NCI-H2171 treated with DMSO at 0.1 percent for 48 hours (cell line): ENCODE measurements at regions not wholly inside any gene's neighbourhood (a gene's known extent, or its start where the extent isn't known, plus 50 kb on each side); places are given as distances from the start of the nearest gene placed in this dataset.

Experiments
- DNase-seq: peaks from one replicate; lab custom pipeline; 2025; lab: John Stamatoyannopoulos, UW

DNA sequence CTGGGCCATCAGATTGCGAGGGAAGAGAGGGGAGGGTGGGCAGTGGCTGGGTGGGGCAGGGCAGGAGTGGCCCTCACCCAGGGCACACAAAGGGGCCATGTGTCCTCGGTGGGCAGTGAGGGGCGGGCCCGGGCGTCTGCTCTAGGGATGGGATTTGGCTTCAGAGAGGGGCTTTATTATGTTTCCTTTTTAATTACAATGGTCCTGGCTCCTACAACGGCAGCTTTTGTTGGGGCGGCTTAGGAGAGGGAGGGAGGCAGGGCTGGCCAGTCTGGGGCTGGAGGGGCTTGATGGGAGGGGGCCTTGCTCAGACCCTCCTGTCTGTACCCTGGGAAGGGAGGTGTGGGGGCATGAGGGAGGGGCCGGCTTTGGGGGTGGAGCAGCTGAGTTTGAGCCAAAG is 102.8 kb upstream of the WNT4 start:
- DNase-seq: no peak

DNA sequence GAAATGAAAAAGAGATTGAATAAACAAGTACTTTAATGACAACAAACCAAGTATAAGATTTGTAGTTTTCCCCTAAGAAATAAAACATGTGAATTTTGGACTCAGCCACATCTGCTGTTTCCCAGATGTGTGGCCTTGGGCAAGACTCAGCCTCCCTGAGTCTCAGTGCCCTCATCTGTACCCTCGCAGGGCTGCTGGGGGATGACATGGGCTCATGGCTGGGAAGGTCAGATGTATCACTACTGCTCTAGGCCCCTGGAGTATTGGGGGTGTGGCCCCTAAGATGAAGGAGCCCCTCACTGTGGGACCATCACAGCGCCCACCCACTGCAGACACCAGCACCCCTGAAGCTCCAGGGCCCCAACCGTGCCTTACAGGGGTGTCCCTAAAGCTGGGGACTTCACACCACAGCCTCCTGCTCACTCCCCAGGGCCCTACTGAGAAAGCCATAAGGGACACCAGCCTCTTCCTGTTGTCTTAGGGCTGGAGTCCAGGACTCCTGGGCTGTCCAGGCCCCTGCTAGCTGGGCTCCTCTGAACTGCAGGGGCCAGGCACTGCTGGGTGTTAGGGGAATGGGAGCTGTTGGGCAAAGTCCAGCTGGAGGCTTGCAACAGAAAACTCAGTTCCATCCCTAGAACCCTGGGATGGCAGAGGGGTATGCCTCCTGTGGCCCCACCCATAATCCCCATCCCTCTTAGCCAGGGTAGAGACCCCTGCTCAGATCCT is 104.0 kb upstream of the WNT4 start:
- no peak for DNase-seq

- peak; percentile 87 for DNase-seq
These were observed 104.8 kb upstream of the WNT4 start for GRCh38 chr1:22247527-22248245.

- no peak for DNase-seq
These were observed 105.8 kb upstream of the WNT4 start for GRCh38 chr1:22248746-22249145.

DNA sequence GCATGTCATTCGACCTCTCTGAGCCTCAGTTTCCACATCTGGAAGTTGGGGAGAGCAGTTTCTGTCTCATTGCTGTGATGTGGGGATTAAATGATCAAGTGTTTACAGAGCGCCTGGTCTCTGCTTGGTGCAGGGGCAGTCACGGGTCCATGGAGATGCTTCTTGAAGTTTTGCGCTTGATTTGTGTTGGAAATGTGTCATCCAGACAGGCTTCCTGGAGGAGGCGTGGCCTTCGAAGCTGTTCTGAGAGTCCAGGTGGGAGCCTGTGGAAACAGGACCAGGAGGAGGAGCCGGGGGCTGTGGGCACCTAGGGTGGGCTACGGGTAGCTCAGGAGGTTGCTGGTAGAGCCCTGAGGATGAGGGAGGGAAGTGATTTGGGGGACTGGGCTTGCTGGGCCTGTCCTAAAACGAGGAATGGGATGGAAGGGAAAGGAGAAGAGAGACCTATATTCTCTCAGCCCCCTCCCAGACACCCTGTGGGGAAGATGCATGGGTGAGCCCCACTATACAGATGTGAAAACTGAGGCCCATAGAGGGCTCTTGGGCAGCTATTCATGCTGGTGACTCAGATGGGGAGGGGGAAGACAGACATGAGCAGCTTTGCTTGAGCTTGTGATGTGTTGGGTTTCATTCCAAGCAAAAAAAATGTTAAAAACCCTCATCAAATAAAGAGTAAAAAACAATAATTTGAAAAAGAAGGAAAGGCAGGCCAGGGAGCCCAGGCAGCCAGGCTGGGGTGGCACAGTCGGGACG is 107.2 kb upstream of the WNT4 start:
- DNase-seq: no peak

GRCh38 chr1:22250724-22251123 is 107.8 kb upstream of the WNT4 start:
- DNase-seq: no peak

- no peak for DNase-seq
These were observed 109.4 kb upstream of the WNT4 start for GRCh38 chr1:22252251-22252650.

DNA sequence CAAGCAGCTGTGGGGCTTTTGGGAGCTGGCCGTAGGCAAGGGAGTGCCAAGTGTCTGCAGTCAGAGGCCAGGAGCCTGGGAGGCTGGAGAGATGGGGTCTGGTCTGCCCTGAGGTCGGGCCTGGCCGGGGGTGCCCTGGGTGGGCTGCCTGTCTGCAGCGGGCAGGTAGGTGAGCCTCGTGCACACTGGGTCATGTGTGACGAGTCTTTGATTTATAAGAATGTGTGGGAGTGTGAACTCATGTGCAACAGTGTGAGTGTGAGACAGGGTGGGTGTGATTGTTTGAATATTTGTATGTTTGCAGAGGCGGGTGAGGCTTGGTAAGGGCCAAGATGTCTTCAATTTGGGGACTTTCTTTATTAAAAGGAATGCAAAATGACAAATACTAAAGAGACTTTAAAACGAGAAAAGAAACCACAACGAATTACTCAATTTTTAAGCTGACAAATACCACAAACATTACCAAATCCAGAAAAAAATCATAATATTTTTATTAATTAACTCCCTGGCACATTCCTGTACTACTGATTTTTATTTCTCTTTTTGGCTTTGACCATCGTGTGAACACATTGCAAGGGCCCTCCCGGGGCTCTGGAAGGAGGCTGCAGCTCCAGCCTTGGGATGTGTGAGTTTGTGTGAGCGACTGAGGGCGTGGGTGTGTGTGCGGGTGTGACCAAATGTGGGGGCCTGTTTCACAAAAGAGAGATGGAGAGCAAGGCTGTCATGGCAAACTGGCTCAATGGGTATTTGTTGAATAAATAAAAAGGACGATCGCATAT is 110.3 kb upstream of the WNT4 start:
- DNase-seq: no peak

DNA sequence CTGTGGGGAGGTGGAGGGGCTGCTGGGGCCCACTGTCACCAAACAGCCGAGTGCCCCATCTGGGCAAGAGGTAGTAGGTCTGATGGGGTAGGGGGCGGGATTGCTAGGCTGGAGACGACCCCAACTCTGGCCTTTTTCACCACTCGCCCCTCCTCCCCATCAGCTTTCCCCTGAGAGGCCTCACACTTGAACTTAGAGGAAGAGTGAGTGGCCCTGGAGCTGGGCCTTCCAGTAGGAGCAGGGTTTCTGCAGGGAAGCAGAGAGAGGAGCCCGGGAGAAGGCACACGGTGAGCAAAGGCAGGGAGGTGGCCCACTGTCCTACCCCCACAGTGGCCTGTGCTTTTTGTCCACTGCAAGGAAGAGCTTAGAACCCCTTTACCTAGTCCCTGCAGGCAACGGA is 111.9 kb upstream of the WNT4 start:
- no peak for DNase-seq

- DNase-seq: no peak
These were observed 112.7 kb upstream of the WNT4 start for GRCh38 chr1:22255341-22256212.

- DNase-seq: no peak
These were observed 113.3 kb upstream of the WNT4 start for GRCh38 chr1:22256213-22256512.

DNA sequence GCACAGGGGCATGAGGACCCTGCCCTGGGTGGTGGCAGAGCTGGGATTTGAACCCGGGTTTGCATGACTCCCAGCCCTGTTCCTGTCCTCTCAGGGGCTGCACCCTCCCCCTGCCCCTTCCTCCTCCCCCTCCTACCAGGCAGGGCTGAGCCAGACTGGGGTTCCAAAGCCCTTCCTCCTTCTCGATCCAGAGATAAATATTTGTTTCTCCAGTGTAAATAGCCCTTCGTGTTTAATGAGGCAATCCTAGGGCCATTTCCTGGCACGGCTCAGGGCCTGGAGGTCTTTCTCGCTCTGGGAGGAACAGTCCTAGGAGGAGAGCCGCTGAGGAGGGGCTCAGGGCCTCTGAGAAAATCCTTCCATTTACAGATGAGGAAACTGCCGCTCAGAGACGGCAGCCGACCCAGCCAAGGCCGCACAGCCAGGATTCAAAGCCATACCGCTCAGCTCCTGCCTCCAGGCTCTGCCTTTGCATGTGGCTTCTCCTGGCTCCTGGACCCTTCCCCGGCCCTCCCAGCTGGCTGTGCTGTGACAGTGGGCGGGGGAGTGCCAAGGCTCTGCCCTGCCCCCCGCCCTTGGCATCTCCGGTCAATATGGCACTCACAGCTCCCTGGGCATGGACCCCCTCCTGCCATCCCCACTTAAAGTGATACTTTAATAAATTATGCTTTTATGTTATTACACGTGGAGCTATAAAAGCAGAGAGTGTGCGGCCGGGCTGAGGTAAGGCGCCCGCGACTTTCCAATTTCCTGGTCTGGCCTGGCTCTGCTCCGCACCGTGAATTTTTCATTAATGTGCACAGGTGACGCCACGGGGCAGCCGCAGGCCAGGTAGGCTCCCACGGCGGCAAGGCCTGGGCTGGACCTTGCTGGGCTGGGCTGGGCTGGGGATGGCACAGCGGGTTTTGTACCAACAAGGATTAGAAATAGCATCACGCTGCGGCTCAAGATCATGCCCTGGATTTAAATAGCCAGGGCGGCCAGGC is 114.7 kb upstream of the WNT4 start:
- no peak for DNase-seq

DNA sequence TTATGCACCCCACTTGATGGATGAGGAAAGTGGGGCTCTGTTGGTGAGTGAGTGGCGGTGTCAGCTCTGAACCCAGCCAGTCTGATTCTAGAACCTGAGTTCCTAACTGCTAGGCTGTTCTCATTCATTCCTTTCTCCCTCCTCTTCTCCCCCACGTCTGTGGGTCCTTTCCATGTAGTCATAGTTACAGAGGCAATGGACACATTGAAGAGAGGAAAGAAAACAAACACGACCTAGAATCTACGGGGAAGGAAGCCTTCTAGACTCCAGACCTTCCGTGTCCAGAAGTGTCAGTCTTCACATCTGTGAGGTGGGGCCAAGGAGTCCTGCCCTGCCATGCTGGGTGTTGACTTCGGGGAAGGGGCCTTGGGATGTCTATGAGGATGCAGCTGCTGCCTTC is 115.8 kb upstream of the WNT4 start:
- no peak for DNase-seq

- DNase-seq: no peak
These were observed 116.8 kb upstream of the WNT4 start for GRCh38 chr1:22259551-22260282.

DNA sequence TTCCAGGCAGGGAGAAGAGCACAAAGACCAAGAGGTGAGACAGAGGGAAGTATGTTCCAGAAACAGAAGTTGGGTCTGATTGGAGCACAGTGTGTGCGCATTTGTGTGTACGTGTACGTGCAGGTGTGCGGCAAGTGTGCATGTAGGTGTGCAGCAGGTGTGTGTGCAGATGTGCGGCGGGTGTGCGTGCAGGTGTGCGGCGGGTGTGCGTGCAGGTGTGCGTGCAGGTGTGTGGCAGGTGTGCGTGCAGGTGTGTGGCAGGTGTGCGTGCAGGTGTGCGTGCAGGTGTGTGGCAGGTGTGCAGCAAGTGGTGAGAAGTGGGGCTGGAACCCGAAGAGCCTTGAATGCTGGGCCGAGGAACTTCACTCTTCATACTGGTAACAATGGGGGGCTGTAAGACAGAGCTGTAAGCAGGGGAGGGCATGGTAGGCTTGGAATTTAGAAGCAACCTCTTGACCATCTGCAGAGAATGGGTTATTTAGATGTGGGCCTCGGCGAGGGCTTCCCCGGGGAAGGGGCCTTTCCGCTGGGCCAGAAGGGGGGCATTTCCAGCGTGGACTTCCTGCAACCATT is 118.0 kb upstream of the WNT4 start:
- no peak for DNase-seq

GRCh38 chr1:22261580-22261979 is 118.7 kb upstream of the WNT4 start:
- DNase-seq: no peak

DNA sequence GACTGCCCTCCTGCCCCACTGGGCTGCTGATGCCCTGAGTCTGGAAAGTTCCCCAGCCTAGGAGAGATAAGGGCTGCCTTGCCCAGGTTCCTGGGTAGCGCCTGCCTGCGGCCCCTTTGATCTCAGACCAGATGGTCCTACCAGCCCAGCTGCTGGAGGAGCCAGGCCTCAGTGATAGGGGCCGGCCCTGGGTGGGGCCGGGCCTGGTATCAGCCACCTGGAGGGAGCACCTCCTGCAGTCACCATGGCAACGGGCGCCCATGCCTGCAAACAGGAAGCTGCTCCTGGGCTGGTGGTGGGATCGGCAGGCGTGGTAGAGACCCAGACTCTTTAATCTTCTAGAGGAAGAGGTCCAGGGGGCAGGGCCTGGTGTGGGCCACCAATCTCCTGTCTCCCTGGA is 119.7 kb upstream of the WNT4 start:
- DNase-seq: peak; percentile 66

DNA sequence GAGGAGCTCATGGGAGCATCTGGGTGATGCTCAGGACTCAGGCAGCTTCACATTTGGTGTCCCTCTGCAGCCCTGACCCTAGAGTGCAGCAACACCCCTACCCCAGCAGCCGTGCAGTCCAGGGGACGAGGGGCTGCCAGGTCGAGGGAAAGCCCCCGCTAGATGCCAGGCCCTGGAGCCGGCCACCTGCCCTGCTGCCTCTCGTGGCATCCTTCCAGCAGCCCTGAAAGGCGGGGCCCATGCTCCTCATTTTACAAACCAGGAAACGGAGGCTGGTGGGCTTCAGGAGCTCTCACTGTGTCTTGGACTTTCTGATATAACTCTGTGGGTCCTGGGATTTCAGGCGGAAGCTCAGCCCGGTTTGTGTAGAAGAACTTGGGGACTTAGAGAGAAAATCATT is 120.5 kb upstream of the WNT4 start:
- DNase-seq: peak; percentile 15
